ENCODE measurements at regions not wholly inside any gene's neighbourhood (a gene's known extent, or its start where the extent isn't known, plus 50 kb on each side); places are given as distances from the start of the nearest gene placed in this dataset.

DNA sequence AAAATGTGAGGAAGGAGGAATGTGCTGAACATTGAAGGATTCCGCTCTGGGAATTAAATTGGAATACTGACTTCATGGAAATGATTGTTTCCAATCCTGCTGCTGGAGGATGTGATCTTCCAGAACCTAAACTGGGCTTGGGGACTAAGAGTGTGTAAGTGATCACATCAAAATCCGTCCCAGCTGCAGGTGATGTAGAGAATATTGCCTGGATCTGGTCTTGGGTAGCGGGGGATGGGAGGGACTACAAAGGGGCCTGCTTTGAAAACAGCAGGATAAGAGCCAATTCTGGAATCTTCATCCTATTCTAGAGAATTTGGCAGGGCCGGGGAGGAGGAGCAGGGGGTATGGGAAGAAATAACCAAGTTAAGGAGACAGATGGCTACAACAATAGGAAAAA lies 552.2 kb upstream of the FZD8 start:
- Histone ChIP-seq H3K9me3 (ENCODE audit: control insufficient read depth in 2 of 2, low read length in 2 of 2) (no peaks in the 10 kb centered on the region), H3K4me1 (ENCODE audit: control insufficient read depth in 2 of 2, insufficient read depth in 2 of 2, low read length in 2 of 2) (no peaks in the 10 kb centered on the region), H3K9ac (ENCODE audit: low read depth in 1 of 2, low read length in 2 of 2) (no peak overlapping the region), H3K36me3 (ENCODE audit: control insufficient read depth in 2 of 2, insufficient read depth in 2 of 2, low read length in 2 of 2) (no peaks in the 10 kb centered on the region), H3K4me3 (ENCODE audit: low read length in 2 of 2) (no peak overlapping the region), H3K27ac (ENCODE audit: low read depth in 2 of 2, low read length in 2 of 2) (no peak overlapping the region), H3K27me3 (ENCODE audit: control insufficient read depth in 2 of 2, insufficient read depth in 2 of 2, low read length in 2 of 2) (no peaks in the 10 kb centered on the region)

DNA sequence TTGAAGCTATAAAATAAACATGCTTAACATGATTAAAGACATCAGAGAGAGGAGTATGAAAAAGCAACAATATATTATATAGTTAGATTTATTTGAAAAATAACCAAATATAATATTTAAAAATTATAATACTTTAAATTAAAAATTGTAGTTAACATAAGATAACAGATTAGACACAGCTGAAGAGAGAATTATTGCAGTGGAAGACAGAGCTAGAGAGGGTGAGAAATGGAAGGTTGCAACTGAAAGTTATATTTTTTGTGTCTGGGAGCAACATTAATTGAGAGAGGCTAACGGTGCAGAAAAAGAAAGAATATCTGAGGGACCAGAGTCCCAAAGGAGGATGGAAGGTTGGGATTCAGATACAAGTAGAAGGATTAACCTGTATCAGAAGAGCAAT lies 548.9 kb upstream of the FZD8 start:
- H3K27ac ChIP-seq (ENCODE audit: low read depth in 2 of 2, low read length in 2 of 2), result no peak overlapping the region
- no peaks in the 10 kb centered on the region for H3K27me3 ChIP-seq (ENCODE audit: control insufficient read depth in 2 of 2, insufficient read depth in 2 of 2, low read length in 2 of 2)
- H3K4me3 ChIP-seq (ENCODE audit: low read length in 2 of 2), result no peak overlapping the region
- H3K36me3 ChIP-seq (ENCODE audit: control insufficient read depth in 2 of 2, insufficient read depth in 2 of 2, low read length in 2 of 2), result no peaks in the 10 kb centered on the region
- no peak overlapping the region for H3K9ac ChIP-seq (ENCODE audit: low read depth in 1 of 2, low read length in 2 of 2)
- H3K4me1 ChIP-seq (ENCODE audit: control insufficient read depth in 2 of 2, insufficient read depth in 2 of 2, low read length in 2 of 2), result no peaks in the 10 kb centered on the region
- H3K9me3 ChIP-seq (ENCODE audit: control insufficient read depth in 2 of 2, low read length in 2 of 2), result no peaks in the 10 kb centered on the region

DNA sequence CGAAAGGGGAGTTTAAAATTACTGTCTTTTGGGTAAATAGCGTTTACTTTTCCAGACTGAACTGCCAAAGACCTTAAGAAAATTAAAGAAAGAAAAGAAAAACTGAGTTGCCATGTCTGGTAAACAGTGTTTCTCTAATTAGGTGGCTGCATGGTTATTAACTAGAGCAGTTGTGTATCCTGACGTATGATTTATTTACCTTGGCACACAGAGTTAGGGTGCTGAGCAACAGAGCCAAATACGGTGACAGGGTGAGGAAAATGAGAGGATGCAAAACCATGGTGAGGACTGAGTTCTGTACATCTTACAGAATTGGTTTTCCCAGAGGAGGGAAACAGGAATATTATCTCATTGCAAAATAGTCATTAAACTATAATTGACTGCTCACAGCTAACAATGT lies 546.4 kb upstream of the FZD8 start:
- Histone ChIP-seq H3K9ac (ENCODE audit: low read depth in 1 of 2, low read length in 2 of 2) (no peak overlapping the region), H3K27me3 (ENCODE audit: control insufficient read depth in 2 of 2, insufficient read depth in 2 of 2, low read length in 2 of 2) (no peaks in the 10 kb centered on the region), H3K4me1 (ENCODE audit: control insufficient read depth in 2 of 2, insufficient read depth in 2 of 2, low read length in 2 of 2) (no peaks in the 10 kb centered on the region), H3K4me3 (ENCODE audit: low read length in 2 of 2) (no peak overlapping the region), H3K9me3 (ENCODE audit: control insufficient read depth in 2 of 2, low read length in 2 of 2) (no peaks in the 10 kb centered on the region), H3K36me3 (ENCODE audit: control insufficient read depth in 2 of 2, insufficient read depth in 2 of 2, low read length in 2 of 2) (no peaks in the 10 kb centered on the region), H3K27ac (ENCODE audit: low read depth in 2 of 2, low read length in 2 of 2) (no peak overlapping the region)

DNA sequence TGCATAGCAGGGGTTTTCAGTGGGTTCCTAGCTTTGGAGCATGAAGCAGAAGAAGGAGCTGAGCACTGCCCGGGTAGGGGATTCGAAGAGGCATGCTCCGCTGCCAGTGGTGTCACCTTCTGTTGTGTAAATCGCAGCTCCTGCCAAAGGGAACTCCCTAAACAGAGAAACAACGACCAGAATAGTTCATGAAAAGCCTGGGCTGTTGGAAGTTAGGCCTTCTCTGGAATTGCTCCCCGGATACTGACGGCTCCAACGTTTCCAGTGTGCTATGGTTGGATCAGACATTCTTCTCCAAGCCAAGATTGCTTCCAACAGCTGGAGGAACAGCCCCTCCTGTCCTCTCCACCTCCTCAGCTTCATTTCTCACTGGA lies 546.0 kb upstream of the FZD8 start:
- Histone ChIP-seq H3K9me3 (ENCODE audit: control insufficient read depth in 2 of 2, low read length in 2 of 2) (no peaks in the 10 kb centered on the region), H3K4me3 (ENCODE audit: low read length in 2 of 2) (no peak overlapping the region), H3K9ac (ENCODE audit: low read depth in 1 of 2, low read length in 2 of 2) (no peak overlapping the region), H3K36me3 (ENCODE audit: control insufficient read depth in 2 of 2, insufficient read depth in 2 of 2, low read length in 2 of 2) (no peaks in the 10 kb centered on the region), H3K27ac (ENCODE audit: low read depth in 2 of 2, low read length in 2 of 2) (no peak overlapping the region), H3K4me1 (ENCODE audit: control insufficient read depth in 2 of 2, insufficient read depth in 2 of 2, low read length in 2 of 2) (no peaks in the 10 kb centered on the region), H3K27me3 (ENCODE audit: control insufficient read depth in 2 of 2, insufficient read depth in 2 of 2, low read length in 2 of 2) (no peaks in the 10 kb centered on the region)

DNA sequence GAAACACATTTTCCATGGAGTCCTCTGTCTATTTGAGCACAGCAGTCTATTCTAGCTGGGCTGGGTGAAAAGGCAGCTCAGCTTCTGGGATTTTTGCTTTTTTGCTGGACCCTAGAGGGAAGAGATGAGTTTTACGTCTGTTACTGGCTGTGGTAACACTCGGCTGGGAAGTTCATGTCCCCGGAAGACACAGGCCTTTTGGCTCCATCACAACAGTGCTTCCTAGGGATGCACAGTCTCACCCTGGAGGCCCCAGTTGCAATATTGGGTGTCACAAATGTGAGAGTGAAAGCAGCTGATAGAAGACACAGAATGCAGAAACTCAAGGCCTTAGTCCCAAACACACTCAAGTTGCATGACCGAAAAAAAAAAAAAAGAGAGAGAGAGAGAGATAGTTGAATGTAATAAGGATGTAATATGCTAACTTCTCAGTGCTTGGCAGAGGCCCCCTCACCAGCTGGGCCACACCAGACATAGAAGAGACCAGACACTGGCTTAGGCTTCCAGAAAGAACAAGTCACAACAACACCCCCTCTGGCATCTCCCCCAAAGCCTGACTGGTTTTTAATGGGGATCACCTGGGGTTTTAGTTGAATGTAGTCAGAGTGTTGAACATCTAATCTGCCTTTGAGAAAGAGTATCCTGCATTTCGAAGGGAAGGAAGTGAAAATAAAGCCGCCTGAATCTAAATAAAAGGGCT lies 545.4 kb upstream of the FZD8 start:
- H3K9ac ChIP-seq (ENCODE audit: low read depth in 1 of 2, low read length in 2 of 2), result no peak overlapping the region
- H3K27me3 ChIP-seq (ENCODE audit: control insufficient read depth in 2 of 2, insufficient read depth in 2 of 2, low read length in 2 of 2), result no peaks in the 10 kb centered on the region
- no peaks in the 10 kb centered on the region for H3K9me3 ChIP-seq (ENCODE audit: control insufficient read depth in 2 of 2, low read length in 2 of 2)
- H3K27ac ChIP-seq (ENCODE audit: low read depth in 2 of 2, low read length in 2 of 2), result no peak overlapping the region
- no peak overlapping the region for H3K4me3 ChIP-seq (ENCODE audit: low read length in 2 of 2)
- no peaks in the 10 kb centered on the region for H3K36me3 ChIP-seq (ENCODE audit: control insufficient read depth in 2 of 2, insufficient read depth in 2 of 2, low read length in 2 of 2)
- H3K4me1 ChIP-seq (ENCODE audit: control insufficient read depth in 2 of 2, insufficient read depth in 2 of 2, low read length in 2 of 2), result no peaks in the 10 kb centered on the region

DNA sequence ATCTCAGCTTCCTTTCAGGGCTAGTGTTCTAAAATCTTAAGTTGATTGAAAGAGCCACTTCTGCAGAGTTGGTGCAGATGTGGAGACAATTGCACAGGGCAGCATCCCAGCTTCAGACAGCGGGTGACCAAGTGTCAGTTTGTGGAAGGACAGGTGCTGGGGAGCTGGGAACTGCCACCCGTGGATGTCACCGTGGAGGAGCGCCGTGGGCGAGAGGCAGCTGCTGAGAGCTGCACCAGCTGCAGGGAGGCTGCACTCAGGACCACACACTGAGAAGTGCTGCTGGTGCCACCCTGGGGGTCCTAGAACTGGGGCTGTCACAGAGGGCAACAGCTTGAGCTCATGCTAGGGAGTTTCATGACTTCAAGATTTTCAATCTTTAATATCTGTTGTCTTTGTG lies 543.0 kb upstream of the FZD8 start:
- Histone ChIP-seq H3K4me1 (ENCODE audit: control insufficient read depth in 2 of 2, insufficient read depth in 2 of 2, low read length in 2 of 2) (no peaks in the 10 kb centered on the region), H3K27ac (ENCODE audit: low read depth in 2 of 2, low read length in 2 of 2) (no peak overlapping the region), H3K9ac (ENCODE audit: low read depth in 1 of 2, low read length in 2 of 2) (no peak overlapping the region), H3K4me3 (ENCODE audit: low read length in 2 of 2) (no peak overlapping the region), H3K9me3 (ENCODE audit: control insufficient read depth in 2 of 2, low read length in 2 of 2) (no peaks in the 10 kb centered on the region), H3K27me3 (ENCODE audit: control insufficient read depth in 2 of 2, insufficient read depth in 2 of 2, low read length in 2 of 2) (no peaks in the 10 kb centered on the region), H3K36me3 (ENCODE audit: control insufficient read depth in 2 of 2, insufficient read depth in 2 of 2, low read length in 2 of 2) (no peaks in the 10 kb centered on the region)

DNA sequence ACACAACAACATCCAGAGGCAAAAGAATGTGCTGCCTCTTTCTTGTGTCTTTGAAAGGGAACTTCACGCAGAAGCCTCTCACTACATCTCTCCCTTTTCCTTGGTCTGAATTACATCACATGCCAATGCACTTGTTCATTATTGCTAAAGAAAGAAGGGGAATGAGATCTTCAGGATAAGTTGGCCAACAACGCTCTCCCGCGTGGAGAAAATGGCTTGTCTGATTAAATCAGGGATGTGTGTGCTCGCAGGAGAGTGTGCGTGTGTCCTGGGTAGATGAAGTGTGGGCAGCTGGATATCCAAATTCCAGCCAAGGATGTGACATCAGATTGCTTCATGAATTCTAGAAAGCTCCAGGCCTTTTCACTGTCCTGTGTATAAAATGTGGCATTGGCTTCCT lies 541.6 kb upstream of the FZD8 start:
- Histone ChIP-seq H3K4me3 (ENCODE audit: low read length in 2 of 2) (no peak overlapping the region), H3K27me3 (ENCODE audit: control insufficient read depth in 2 of 2, insufficient read depth in 2 of 2, low read length in 2 of 2) (no peaks in the 10 kb centered on the region), H3K4me1 (ENCODE audit: control insufficient read depth in 2 of 2, insufficient read depth in 2 of 2, low read length in 2 of 2) (no peaks in the 10 kb centered on the region), H3K27ac (ENCODE audit: low read depth in 2 of 2, low read length in 2 of 2) (no peak overlapping the region), H3K9me3 (ENCODE audit: control insufficient read depth in 2 of 2, low read length in 2 of 2) (no peaks in the 10 kb centered on the region), H3K9ac (ENCODE audit: low read depth in 1 of 2, low read length in 2 of 2) (no peak overlapping the region), H3K36me3 (ENCODE audit: control insufficient read depth in 2 of 2, insufficient read depth in 2 of 2, low read length in 2 of 2) (no peaks in the 10 kb centered on the region)

DNA sequence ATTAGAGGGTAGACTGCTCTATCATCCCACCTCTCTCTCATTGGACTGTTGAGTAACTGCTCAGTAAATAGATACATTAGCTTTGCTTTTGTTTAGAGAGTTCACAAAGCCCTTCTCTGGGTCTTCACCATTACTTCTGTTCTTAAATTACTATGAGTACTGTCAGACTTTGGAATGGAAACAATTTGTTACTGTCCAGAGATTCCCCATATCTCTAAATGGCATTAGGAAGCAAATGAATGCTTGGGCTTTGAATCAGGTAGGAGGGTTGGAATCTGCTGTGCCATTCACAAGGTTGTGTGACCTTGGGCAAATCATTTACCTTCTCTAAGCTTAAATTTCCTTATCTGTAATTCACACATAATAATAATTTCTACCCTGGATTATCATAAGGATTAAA lies 541.0 kb upstream of the FZD8 start:
- no peak overlapping the region for H3K4me3 ChIP-seq (ENCODE audit: low read length in 2 of 2)
- no peak overlapping the region for H3K27ac ChIP-seq (ENCODE audit: low read depth in 2 of 2, low read length in 2 of 2)
- H3K36me3 ChIP-seq (ENCODE audit: control insufficient read depth in 2 of 2, insufficient read depth in 2 of 2, low read length in 2 of 2), result no peaks in the 10 kb centered on the region
- H3K9me3 ChIP-seq (ENCODE audit: control insufficient read depth in 2 of 2, low read length in 2 of 2), result no peaks in the 10 kb centered on the region
- no peak overlapping the region for H3K9ac ChIP-seq (ENCODE audit: low read depth in 1 of 2, low read length in 2 of 2)
- H3K27me3 ChIP-seq (ENCODE audit: control insufficient read depth in 2 of 2, insufficient read depth in 2 of 2, low read length in 2 of 2), result no peaks in the 10 kb centered on the region
- H3K4me1 ChIP-seq (ENCODE audit: control insufficient read depth in 2 of 2, insufficient read depth in 2 of 2, low read length in 2 of 2), result no peaks in the 10 kb centered on the region

DNA sequence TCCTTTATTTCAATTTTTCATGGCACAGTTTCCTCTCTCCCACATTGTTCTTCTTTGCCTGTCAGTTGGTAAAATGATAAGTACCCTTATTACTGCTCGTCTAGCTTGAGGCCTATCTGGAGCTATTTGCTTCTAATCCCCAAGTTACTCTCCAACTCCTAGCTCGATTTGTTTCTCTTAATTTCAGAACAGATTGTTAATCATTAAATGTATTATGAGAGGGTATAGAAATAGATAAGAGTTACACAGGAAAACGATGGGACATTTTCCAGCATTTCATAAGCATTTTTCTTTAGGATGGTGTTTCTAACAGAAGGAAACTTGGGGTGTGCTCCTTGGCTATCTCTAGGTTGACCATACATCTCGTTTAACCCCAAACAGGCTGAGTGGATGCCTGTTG lies 540.5 kb upstream of the FZD8 start:
- H3K4me1 ChIP-seq (ENCODE audit: control insufficient read depth in 2 of 2, insufficient read depth in 2 of 2, low read length in 2 of 2), result no peaks in the 10 kb centered on the region
- no peaks in the 10 kb centered on the region for H3K36me3 ChIP-seq (ENCODE audit: control insufficient read depth in 2 of 2, insufficient read depth in 2 of 2, low read length in 2 of 2)
- H3K9me3 ChIP-seq (ENCODE audit: control insufficient read depth in 2 of 2, low read length in 2 of 2), result no peaks in the 10 kb centered on the region
- no peak overlapping the region for H3K27ac ChIP-seq (ENCODE audit: low read depth in 2 of 2, low read length in 2 of 2)
- no peaks in the 10 kb centered on the region for H3K27me3 ChIP-seq (ENCODE audit: control insufficient read depth in 2 of 2, insufficient read depth in 2 of 2, low read length in 2 of 2)
- H3K9ac ChIP-seq (ENCODE audit: low read depth in 1 of 2, low read length in 2 of 2), result no peak overlapping the region
- no peak overlapping the region for H3K4me3 ChIP-seq (ENCODE audit: low read length in 2 of 2)

DNA sequence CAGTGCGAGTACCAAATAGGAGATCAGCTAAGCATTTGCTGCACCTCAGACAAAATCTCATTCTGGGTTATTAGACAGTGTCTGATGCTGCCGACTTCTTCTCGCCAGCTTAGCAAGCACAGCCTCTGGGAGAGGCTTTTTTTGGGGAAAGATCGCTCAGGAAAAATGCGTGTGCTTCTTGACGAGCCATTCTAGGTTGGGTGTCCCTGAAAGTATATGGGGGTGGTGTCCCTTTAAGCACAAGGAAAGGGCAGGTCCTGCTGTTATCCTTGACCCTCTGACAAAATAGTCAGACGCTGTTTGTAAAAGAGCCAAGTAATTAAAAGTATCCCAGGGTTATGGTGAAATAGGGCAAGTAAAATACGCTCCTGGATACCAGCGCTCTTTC lies 540.1 kb upstream of the FZD8 start:
- no peaks in the 10 kb centered on the region for H3K9me3 ChIP-seq (ENCODE audit: control insufficient read depth in 2 of 2, low read length in 2 of 2)
- no peak overlapping the region for H3K27ac ChIP-seq (ENCODE audit: low read depth in 2 of 2, low read length in 2 of 2)
- no peak overlapping the region for H3K9ac ChIP-seq (ENCODE audit: low read depth in 1 of 2, low read length in 2 of 2)
- no peak overlapping the region for H3K4me3 ChIP-seq (ENCODE audit: low read length in 2 of 2)
- no peaks in the 10 kb centered on the region for H3K27me3 ChIP-seq (ENCODE audit: control insufficient read depth in 2 of 2, insufficient read depth in 2 of 2, low read length in 2 of 2)
- H3K36me3 ChIP-seq (ENCODE audit: control insufficient read depth in 2 of 2, insufficient read depth in 2 of 2, low read length in 2 of 2), result no peaks in the 10 kb centered on the region
- no peaks in the 10 kb centered on the region for H3K4me1 ChIP-seq (ENCODE audit: control insufficient read depth in 2 of 2, insufficient read depth in 2 of 2, low read length in 2 of 2)
